Thymus (tissue), 11 donors: ENCODE measurements at regions not wholly inside any gene's neighbourhood (a gene's known extent, or its start where the extent isn't known, plus 50 kb on each side); places are given as distances from the start of the nearest gene placed in this dataset.

Source experiments
- DNase-seq, 9 donors: peaks; one replicate each; pipeline ENCODE4 v3.0.0-alpha.2; 2013; ENCODE audit warnings: low spot score in 9 of 9, low read depth in 6 of 9, missing footprints in 1 of 9
- H3K27ac ChIP-seq, 2 donors: one replicate each; pipeline ENCODE4 v1.5.1; 2013; ENCODE audit warnings: control low read depth in 1 of 2, low read depth in 1 of 2, low read length in 1 of 2, mild to moderate bottlenecking in 1 of 2, moderate library complexity in 1 of 2
- H3K27me3 ChIP-seq, 2 donors: one replicate each; pipeline ENCODE4 v1.5.1; 2013; ENCODE audit warnings: low read length in 1 of 2; ENCODE audit not compliant: control insufficient read depth in 2 of 2, insufficient read depth in 1 of 2
- H3K36me3 ChIP-seq, 2 donors: one replicate each; pipeline ENCODE4 v1.5.1; 2013; ENCODE audit warnings: low read length in 1 of 2, mild to moderate bottlenecking in 1 of 2, moderate library complexity in 1 of 2; ENCODE audit not compliant: control insufficient read depth in 2 of 2, insufficient read depth in 2 of 2
- H3K4me1 ChIP-seq, 2 donors: one replicate each; pipeline ENCODE4 v1.5.1; 2013; ENCODE audit warnings: low read length in 2 of 2; ENCODE audit not compliant: control insufficient read depth in 2 of 2, insufficient read depth in 2 of 2
- H3K4me3 ChIP-seq, 2 donors: one replicate each; pipeline ENCODE4 v1.5.1; 2013; ENCODE audit warnings: low read length in 2 of 2, control low read depth in 1 of 2, mild to moderate bottlenecking in 1 of 2
- H3K9me3 ChIP-seq, 2 donors: one replicate each; pipeline ENCODE4 v1.5.1; 2013; ENCODE audit warnings: low read length in 1 of 2, mild to moderate bottlenecking in 1 of 2; ENCODE audit not compliant: control insufficient read depth in 2 of 2, insufficient read depth in 1 of 2
- WGBS: extraction: QIAGEN DNeasy Blood & Tissue Kit; methylation state at CpG from one replicate; pipeline ENCODE4 v1.1.7; 2013; 5-methylcytosine and 5-hydroxymethylcytosine counted together
- donor health status: healthy.

GRCh38 chr9:106728860-106729259, 134.1 kb upstream of the ZNF462 start:
- Histone ChIP-seq H3K27me3 (no peaks in the 10 kb centered on the region), H3K36me3 (no peaks in the 10 kb centered on the region), H3K4me3 (no peak overlapping the region), H3K27ac (no peak overlapping the region), H3K9me3 (no peaks in the 10 kb centered on the region), H3K4me1 (no peaks in the 10 kb centered on the region)
- 95% methylated on average over 7 of the region's 7 CpGs for WGBS
- DNase-seq = no peak

- Histone ChIP-seq H3K36me3 (no peaks in the 10 kb centered on the region), H3K4me1 (no peaks in the 10 kb centered on the region), H3K9me3 (no peaks in the 10 kb centered on the region), H3K4me3 (no peak overlapping the region), H3K27ac (no peak overlapping the region), H3K27me3 (no peaks in the 10 kb centered on the region)
- DNase-seq = no peak
- WGBS = 78% methylated on average over 1 of the region's 1 CpG
Measured at GRCh38 chr9:106731910-106732309, 131.1 kb upstream of the ZNF462 start.

- H3K36me3 ChIP-seq = no peaks in the 10 kb centered on the region
- 97% methylated on average over 3 of the region's 3 CpGs for WGBS
- H3K9me3 ChIP-seq = no peaks in the 10 kb centered on the region
- H3K27ac ChIP-seq = no peak overlapping the region
- no peaks in the 10 kb centered on the region for H3K4me1 ChIP-seq
- DNase-seq = no peak
- H3K4me3 ChIP-seq = no peak overlapping the region
- no peaks in the 10 kb centered on the region for H3K27me3 ChIP-seq
Measured at GRCh38 chr9:106733828-106734380, 129.1 kb upstream of the ZNF462 start.

GRCh38 chr9:106737516-106737915, 125.5 kb upstream of the ZNF462 start:
- 97% methylated on average over 3 of the region's 3 CpGs for WGBS
- no peak for DNase-seq
- Histone ChIP-seq H3K36me3 (no peaks in the 10 kb centered on the region), H3K9me3 (no peaks in the 10 kb centered on the region), H3K4me1 (no peaks in the 10 kb centered on the region), H3K4me3 (no peak overlapping the region), H3K27ac (no peak overlapping the region), H3K27me3 (no peaks in the 10 kb centered on the region)

- H3K4me1 ChIP-seq = no peaks in the 10 kb centered on the region
- H3K27me3 ChIP-seq = no peaks in the 10 kb centered on the region
- H3K27ac ChIP-seq = no peak overlapping the region
- WGBS = 100% methylated on average over 1 of the region's 1 CpG
- no peaks in the 10 kb centered on the region for H3K9me3 ChIP-seq
- DNase-seq = no peak
- no peaks in the 10 kb centered on the region for H3K36me3 ChIP-seq
- no peak overlapping the region for H3K4me3 ChIP-seq
Measured at GRCh38 chr9:106738109-106738508, 124.9 kb upstream of the ZNF462 start.

- no peaks in the 10 kb centered on the region for H3K9me3 ChIP-seq
- 97% methylated on average over 1 of the region's 1 CpG for WGBS
- H3K27me3 ChIP-seq = no peaks in the 10 kb centered on the region
- H3K27ac ChIP-seq = no peak overlapping the region
- no peak for DNase-seq
- no peaks in the 10 kb centered on the region for H3K36me3 ChIP-seq
- H3K4me3 ChIP-seq = no peak overlapping the region
- H3K4me1 ChIP-seq = no peaks in the 10 kb centered on the region
Measured at GRCh38 chr9:106745457-106745856, 117.5 kb upstream of the ZNF462 start.

GRCh38 chr9:106745876-106746275, 117.1 kb upstream of the ZNF462 start:
- Histone ChIP-seq H3K9me3 (no peaks in the 10 kb centered on the region), H3K27ac (no peak overlapping the region), H3K36me3 (no peaks in the 10 kb centered on the region), H3K27me3 (no peaks in the 10 kb centered on the region), H3K4me3 (no peak overlapping the region), H3K4me1 (no peaks in the 10 kb centered on the region)
- no peak for DNase-seq

GRCh38 chr9:106751681-106752080, 111.3 kb upstream of the ZNF462 start:
- 90% methylated on average over 5 of the region's 5 CpGs for WGBS
- no peak overlapping the region for H3K4me3 ChIP-seq
- H3K4me1 ChIP-seq = peaks cover 0 to 9% of the 10 kb centered on the region in 2 donors
- no peaks in the 10 kb centered on the region for H3K27me3 ChIP-seq
- no peaks in the 10 kb centered on the region for H3K36me3 ChIP-seq
- no peak for DNase-seq
- H3K9me3 ChIP-seq = no peaks in the 10 kb centered on the region
- H3K27ac ChIP-seq = no peak overlapping the region

GRCh38 chr9:106752581-106752980, 110.4 kb upstream of the ZNF462 start:
- no peaks in the 10 kb centered on the region for H3K27me3 ChIP-seq
- no peak overlapping the region for H3K27ac ChIP-seq
- H3K4me1 ChIP-seq = peaks cover 0 to 12% of the 10 kb centered on the region in 2 donors
- WGBS = 91% methylated on average over 3 of the region's 3 CpGs
- H3K36me3 ChIP-seq = no peaks in the 10 kb centered on the region
- no peak overlapping the region for H3K4me3 ChIP-seq
- DNase-seq = no peak
- H3K9me3 ChIP-seq = no peaks in the 10 kb centered on the region
